Activated CD8-positive, alpha-beta memory T cell treated with anti-CD3 and anti-CD28 coated beads, Interleukin-2, amount 50 U/mL, for 24 hours (primary cell): ENCODE measurements at regions not wholly inside any gene's neighbourhood (a gene's known extent, or its start where the extent isn't known, plus 50 kb on each side); places are given as distances from the start of the nearest gene placed in this dataset.

Source experiments
- DNase-seq: peaks from one replicate; pipeline ENCODE4 v3.0.0-alpha.2; 2020; ENCODE audit errors: extremely low read depth

DNA sequence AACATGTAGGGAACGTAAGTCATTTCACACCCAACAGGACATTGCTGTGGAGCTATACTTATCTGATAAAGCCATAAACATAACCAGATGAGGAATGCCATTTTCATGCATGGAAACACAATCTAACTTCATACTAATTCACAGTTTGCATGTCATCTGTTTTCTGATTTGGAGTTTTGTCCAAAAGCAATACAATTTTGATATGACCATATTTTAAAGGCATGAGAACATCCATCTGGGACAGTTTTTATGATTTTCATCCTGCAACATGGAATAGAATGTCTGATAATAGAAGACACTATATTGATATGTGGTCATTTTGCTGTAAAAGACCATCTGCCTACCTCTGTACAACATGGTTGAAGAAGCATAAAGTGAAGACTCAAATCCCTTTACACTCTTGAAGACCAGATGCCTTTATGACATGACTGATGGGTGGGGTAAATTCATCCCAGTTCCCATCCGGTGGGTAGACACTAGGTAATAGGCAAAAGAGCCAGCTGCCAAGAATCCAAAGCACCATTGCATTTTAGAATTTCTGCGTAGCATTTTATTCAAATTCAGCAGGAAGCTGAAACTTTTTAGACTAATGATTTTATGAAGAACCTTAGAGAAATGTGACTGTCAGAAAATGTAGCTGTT, 309.8 kb downstream of the LMO7 start:
- no peak for DNase-seq

DNA sequence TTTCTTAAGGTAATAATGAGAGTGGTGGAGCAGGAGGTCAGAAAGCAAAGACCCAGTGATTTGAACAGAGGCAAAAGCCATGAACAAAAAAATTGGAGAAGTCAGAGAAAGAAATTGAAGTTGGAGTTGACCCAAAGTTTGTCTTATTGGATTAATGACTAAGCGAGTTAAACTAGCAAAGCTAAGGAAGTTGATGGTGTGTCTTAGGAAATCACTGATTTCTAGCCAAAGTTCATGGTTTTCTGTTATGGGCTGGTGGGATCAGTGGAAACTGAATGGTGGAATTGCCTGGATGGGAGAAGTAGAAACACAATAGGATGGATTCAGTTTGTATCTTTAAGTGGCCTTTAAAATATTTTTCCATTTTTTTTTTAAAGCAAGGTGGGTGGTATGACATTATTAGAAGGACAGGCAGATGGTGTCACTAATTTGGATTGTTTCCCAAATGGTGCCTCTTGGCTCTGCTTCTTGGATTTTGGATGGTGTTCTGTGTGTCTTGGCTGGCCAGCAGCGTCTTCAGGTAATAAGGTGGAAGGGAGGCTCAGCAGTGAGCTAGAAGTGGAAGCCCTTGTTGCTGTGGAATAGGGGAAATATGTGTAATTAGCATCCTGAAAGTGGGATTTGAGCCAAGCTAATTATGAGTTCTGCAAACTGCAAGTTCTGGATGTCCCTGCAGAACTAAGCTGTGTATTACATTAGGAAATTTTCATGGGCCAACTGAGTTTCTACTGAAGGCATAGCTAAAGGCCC, 302.9 kb downstream of the LMO7 start:
- DNase-seq = no peak

DNA sequence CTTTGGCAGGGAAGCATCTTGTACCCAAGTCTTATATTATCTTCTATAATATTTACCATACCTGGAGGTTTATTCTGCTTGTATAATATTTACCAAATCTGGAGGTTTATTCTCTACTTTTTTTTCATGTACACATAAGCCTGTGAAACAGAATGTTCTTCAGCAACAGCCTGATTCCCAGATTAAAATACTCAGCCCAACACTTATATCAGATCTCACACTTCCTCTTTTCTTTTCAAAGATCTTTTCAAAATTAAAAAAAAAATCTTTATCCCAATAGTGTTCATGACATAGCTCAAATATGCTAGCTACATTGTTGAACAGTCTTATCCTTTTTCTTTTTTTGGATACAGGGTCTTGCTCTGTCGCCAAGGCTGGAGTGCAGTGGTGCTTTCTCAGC, 300.7 kb downstream of the LMO7 start:
- DNase-seq = no peak

DNA sequence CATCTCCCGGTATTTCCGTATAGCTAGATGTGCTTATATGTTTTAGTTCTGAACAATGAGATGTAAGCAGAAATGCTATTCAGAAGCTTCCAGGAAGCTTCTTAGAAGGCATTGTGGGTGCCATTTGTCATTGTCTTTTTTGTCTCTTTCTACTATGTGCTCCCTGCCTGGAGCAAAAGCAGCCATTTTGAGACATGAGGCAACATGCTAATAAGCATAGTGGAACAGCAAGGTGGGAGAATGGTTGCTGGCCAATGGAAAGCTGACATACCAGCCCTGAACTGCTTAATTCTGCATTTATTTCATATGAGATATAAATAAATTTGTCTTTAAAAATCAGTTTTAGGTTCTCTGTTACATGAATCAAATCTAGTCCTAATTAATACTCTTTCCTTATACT, 299.7 kb downstream of the LMO7 start:
- no peak for DNase-seq

DNA sequence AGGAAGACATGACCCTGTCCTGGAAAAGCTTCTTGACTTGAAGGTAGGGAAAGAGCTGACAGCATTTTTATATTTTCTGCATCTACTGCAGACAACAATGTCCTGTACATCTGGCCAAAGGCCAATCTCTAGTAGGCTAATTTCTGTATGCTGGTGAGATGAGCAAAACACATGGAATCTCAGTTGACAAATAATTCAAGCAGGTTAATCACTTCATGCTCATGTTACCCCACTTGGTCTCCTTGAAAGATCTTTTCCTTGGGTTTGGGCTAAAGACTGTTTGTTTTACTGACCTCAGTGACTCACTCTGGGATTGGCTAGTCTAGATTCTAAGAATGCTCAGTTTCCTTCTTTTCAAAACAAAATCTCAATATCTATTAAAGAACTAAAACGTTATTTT, 298.8 kb downstream of the LMO7 start:
- no peak for DNase-seq

DNA sequence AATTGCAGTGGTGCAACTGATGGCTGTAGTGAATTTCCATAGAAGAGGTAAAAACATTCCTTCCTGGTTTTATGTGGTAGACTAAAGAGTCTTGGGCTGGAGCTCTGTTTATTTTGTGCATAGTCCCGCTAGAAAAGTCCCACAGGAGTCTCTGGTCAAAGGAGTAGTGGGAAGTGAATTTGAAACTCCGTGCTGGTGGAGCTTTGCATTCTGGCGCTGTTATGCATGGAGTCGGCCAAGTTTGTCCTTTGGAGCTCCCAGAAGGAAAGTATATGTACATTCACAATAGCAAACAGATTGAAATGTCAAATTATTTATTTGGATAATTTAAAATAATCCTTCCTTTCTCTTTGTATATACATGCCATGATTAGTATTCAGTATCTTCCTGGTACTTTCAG, 296.5 kb downstream of the LMO7 start:
- DNase-seq = no peak

DNA sequence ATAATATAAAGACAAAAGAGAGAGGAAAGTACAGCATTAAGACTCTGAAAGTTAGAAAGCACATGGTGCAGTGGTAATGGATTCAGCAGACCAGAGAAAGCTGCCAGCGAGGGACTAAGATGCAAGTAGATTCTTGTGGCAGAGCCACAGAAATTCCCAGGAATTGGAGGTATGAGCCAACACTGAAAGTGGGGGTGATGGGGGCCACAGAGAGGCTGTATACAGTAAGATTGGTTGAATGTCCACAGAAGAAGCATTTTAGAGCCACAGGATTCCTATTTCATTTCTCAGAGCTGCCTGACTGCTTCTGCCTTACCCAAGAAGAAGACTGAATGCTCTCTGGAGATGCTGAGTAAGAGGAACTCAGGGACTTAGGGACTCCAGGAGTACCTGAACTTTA, 295.0 kb downstream of the LMO7 start:
- DNase-seq = no peak

DNA sequence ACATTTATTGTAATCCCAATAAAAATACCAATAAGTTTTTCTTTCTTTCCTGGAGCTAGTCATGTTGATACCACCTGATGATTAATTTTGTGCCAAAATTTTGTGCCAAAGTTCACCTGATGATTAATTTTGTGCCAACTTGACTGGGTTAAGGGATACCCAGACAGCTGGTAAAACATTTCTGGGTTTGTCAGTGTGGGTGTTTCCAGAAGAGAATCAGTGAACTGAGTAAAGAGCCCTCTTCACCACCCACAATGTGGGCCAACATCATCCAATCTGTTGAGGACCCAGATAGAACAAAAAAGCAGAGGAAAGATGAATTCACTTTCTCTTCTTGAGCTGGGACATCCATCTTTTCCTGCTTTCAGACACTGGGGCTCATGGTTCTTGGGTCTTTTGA, 292.9 kb downstream of the LMO7 start:
- DNase-seq = no peak

DNA sequence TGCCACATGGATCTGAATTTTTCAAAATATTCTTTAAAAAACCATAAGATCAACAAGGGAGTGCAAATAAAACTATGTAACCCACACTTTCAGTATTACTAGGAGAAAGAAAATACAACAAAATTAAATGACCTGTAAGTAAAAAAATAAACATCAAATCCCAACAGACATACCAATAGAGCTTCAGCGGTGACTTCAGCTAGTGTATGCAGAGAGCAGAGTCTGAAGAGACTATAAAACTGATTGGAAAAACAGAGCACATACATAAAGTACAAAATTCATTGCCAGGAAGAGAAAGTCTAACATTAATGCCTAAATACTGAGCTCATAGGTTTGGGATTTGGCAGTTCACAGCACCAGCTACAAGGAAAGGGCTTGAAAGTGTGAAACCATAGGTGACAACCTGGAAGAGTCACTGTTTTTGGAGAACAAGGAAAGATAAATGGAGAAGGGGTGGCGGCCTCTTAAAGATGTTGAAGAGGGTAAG, 291.1 kb downstream of the LMO7 start:
- no peak for DNase-seq

DNA sequence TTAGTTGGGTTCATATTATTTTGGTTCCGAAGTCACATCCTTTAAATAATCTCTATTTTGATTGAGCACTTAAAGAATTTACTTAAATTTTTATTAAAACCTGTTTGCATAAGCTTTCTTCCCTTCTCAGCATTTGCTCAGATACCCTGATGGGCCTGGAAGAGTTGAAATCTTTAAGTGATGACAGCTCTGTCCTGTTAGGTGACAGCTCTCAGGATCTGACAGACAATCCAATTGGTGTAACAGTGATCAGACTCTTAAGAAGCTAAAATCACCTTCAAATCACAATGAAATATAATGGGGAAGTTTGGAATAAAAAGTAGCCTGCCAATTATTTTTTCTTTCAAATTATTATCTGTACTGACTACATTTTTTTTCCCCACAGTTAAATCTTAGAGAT, 284.4 kb downstream of the LMO7 start:
- DNase-seq = no peak

DNA sequence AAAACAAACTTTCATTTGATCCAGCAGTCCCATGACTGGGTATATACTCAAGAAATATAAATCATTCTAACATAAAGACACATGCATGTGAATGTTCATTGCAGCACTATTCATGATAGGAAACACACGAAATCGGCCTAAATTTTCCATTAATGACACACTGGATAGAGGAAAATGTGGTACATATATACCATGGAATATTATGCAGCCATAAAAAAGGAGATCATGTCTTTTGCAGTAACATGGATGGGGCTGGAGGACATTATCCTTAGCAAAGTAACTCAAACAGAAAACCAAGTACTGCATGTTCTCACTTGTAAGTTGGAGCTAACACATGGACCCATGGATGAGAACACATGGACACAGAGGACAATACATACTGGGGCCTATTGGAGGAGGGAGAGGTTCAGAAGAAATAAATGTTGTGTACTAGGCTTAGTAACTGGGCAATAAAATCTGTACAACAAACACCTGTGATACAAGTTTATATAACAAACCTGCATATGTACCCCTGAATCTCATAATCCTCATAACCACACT, 283.6 kb downstream of the LMO7 start:
- DNase-seq = no peak

DNA sequence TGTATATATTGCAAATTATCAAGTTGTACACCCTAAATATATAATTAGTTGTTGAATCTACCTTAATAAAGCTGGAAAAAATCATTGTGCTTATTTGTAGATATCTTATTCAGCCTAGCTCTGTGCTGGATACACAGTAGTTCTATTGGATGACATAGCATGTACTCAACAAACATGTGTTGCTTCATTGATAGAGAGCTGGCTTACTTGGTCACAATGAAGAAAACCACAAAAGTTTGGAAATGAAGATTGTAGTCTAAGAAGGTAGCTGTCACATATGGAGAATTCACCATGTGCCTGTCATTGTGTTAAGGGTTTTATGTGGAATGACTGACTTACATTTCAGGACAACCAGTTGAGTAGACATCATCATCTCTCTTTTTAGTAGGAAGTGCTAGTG, 278.9 kb downstream of the LMO7 start:
- DNase-seq = no peak

DNA sequence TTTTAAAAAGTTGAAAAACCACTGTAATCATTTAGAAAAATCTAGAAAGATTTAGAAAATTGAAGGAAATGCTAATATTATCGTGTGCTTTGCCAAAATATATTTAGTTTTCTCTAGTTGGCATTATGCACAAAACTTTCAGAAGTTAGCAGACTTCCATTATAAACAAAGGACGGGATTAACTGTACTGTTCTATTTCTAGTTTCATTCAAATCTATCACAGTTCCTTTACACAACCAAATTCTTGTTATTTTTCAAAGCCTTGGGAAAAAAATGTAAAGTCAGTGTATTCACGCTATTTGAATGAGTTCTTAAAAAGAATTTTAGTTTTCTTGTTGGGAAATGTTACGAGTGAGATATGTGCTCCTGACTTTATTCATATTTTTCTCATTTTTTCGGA, 277.8 kb downstream of the LMO7 start:
- no peak for DNase-seq

DNA sequence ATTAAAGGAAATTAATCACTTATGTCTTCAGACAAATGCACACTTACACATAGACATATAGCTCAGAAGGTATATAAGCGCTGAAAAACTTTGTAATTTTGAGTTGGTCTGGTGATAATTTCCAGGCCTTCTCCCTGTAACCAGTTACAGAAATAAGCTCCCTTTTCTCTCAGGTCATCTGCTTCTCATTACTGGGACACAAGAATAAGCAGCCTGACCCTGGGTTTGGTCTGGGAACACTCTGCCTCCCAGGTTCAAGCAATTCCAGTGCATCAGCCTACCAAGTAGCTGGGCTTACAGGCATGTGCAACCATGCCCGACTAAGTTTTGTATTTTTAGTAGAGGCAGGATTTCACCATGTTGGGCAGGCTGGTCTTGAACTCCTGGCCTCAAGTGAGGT, 274.5 kb downstream of the LMO7 start:
- no peak for DNase-seq
